ENCODE measurements at regions not wholly inside any gene's neighbourhood (a gene's known extent, or its start where the extent isn't known, plus 50 kb on each side); places are given as distances from the start of the nearest gene placed in this dataset.

- no peak overlapping the region for H3K4me3 ChIP-seq
- H3K4me2 ChIP-seq (ENCODE audit: control insufficient read depth, insufficient read depth): no peak overlapping the region
- FAIRE-seq: no peak
- no TSS peak for BruUV-seq (replicated peaks)
- no peaks in the 10 kb centered on the region for H3K4me1 ChIP-seq (ENCODE audit: control insufficient read depth, insufficient read depth, low read length)
- TF ChIP-seq ETV6 (conservative IDR thresholded peaks at IDR 0.05 in 1 of 2, IDR thresholded peaks at IDR 0.05 in 1 of 2; ENCODE audit: borderline replicate concordance in 1 of 2, low read depth in 1 of 2) (no peak), SMAD1 (IDR thresholded peaks at IDR 0.05; ENCODE audit: low read depth, partially characterized antibody) (no peak), IKZF1 (conservative IDR thresholded peaks at IDR 0.05) (no peak), NFYB (IDR thresholded peaks at IDR 0.05; ENCODE audit: insufficient read depth, low read depth, low read length) (no peak), ZSCAN29 (IDR thresholded peaks at IDR 0.05) (no peak), ELK1 (IDR thresholded peaks at IDR 0.05; ENCODE audit: low read depth, low read length) (no peak), ZBED1 (IDR thresholded peaks at IDR 0.05; ENCODE audit: borderline replicate concordance) (no peak), HDAC2 (IDR thresholded peaks at IDR 0.05) (no peak), MEF2A (IDR thresholded peaks at IDR 0.05; ENCODE audit: insufficient read depth, low read depth, low read length) (no peak), POLR2A (IDR thresholded peaks at IDR 0.05; ENCODE audit: low read depth, low read length) (no peak), KAT2A (conservative IDR thresholded peaks at IDR 0.05; ENCODE audit: control insufficient read depth, low read depth, low read length) (no peak), GATAD2B (conservative IDR thresholded peaks at IDR 0.05; ENCODE audit: low read depth) (no peak), JUND (IDR thresholded peaks at IDR 0.05; ENCODE audit: low read depth, low read length) (no peak), MXI1 (IDR thresholded peaks at IDR 0.05; ENCODE audit: low read depth, low read length) (no peak)
- TF ChIP-seq, protein P1, sequence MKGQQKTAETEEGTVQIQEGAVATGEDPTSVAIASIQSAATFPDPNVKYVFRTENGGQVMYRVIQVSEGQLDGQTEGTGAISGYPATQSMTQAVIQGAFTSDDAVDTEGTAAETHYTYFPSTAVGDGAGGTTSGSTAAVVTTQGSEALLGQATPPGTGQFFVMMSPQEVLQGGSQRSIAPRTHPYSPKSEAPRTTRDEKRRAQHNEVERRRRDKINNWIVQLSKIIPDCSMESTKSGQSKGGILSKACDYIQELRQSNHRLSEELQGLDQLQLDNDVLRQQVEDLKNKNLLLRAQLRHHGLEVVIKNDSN (IDR thresholded peaks at IDR 0.05; ENCODE audit: borderline replicate concordance, extremely low read length, insufficient read depth, low read depth, low read length): no peak
- 36% methylated on average over 5 of the region's 5 CpGs for WGBS (ENCODE audit: insufficient coverage, insufficient replicate concordance, low lambda C conversion rate, missing lambda C conversion rate)
- CTCF ChIA-PET: no interaction called here
- no peaks in the 10 kb centered on the region for H3K36me3 ChIP-seq (ENCODE audit: control insufficient read depth in 2 of 2, insufficient read depth in 2 of 2, low read length in 1 of 2)
- no peak overlapping the region for H3K9ac ChIP-seq (ENCODE audit: control insufficient read depth, insufficient read depth, low read length)
- no peak for DNase-seq (ENCODE audit: low read depth, low spot score)
- SMC1A ChIA-PET (ENCODE audit: uncharacterized antibody, unreplicated experiment): no interaction called here
- no peaks in the 10 kb centered on the region for H4K20me1 ChIP-seq (ENCODE audit: control insufficient read depth, insufficient read depth)
- POLR2A ChIA-PET: no interaction called here
- H3K27me3 ChIP-seq (replicated peaks in 1 of 2; ENCODE audit: control insufficient read depth in 2 of 2, insufficient read depth in 2 of 2, low read length in 1 of 2): no peaks in the 10 kb centered on the region
- no peak overlapping the region for H3K27ac ChIP-seq (ENCODE audit: control insufficient read depth, insufficient read depth)
- RAD21 ChIA-PET (ENCODE audit: unreplicated experiment): no interaction called here
- ATAC-seq: no peak
- no peaks in the 10 kb centered on the region for H3K79me2 ChIP-seq (ENCODE audit: control insufficient read depth, insufficient read depth, low read length)
- H3K9me3 ChIP-seq (replicated peaks; ENCODE audit: control insufficient read depth, insufficient read depth, low read length): no peaks in the 10 kb centered on the region; the same call in 2 of the 3 replicates
- in situ Hi-C loops (cut with MboI) (no loop called here), intact Hi-C loops (cut with micrococcal nuclease; ENCODE audit: unreplicated experiment) (no loop called here)
- no peak overlapping the region for H2AFZ ChIP-seq (ENCODE audit: control insufficient read depth, low read depth, low read length)
These were observed 267.9 kb downstream of the ENC1 start for GRCh38 chr5:74372502-74373064.
